Nucleus accumbens (tissue), 56 donors: ENCODE measurements at regions not wholly inside any gene's neighbourhood (a gene's known extent, or its start where the extent isn't known, plus 50 kb on each side); places are given as distances from the start of the nearest gene placed in this dataset.

Experiments used
- DNase-seq, 56 donors: peaks; one replicate each; lab custom pipeline; 2025; lab: John Stamatoyannopoulos, UW

GRCh38 chr4:129531253-129531652 is 435.3 kb downstream of the C4orf33 start:
- no peak for DNase-seq

GRCh38 chr4:129532573-129532972 is 436.6 kb downstream of the C4orf33 start:
- DNase-seq = no peak

GRCh38 chr4:129543299-129543698 is 447.3 kb downstream of the C4orf33 start:
- DNase-seq = no peak

GRCh38 chr4:129545599-129546278 is 449.8 kb downstream of the C4orf33 start:
- peak in 1 of 56 donors; percentile 31 for DNase-seq

DNA sequence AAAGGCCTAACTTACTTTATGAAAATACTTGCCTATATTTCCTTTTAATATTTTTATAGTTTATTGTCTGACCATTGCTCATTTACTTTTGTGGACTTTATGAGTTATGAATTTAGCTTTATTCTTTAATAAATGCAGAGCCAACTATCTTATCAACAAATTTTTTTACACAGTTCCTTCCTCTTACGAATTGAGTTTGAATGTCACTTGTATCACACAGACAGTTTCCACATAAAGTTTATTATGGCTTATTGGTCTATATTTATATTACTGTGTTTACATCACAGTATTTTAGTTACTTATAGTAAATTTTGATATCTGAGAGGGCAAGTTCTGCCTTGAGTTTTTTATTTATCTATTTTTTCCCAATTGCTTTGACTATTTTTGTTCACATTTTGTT is 450.6 kb downstream of the C4orf33 start:
- no peak for DNase-seq

- DNase-seq = no peak
Measured at GRCh38 chr4:129550281-129550785, 454.4 kb downstream of the C4orf33 start.

DNA sequence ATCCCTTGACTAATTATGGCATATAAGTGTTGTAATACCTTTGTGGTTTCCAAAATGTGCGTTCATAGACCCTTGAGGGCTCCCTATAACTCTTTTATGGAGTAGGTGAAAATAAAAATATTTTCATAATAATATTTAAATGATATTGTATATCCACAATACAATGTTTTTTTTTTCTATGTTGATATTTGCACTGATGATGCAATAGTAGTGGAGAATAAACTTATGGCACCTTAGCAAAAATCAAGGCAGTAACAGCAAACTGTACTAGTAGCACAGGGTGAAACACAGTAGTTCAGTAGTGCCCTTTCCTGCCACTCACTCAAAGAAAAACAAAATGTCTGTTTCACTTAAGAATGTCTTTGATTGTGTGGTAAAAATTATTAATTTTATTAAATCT is 465.3 kb downstream of the C4orf33 start:
- no peak for DNase-seq

- no peak for DNase-seq
Measured at GRCh38 chr4:129561886-129562671, 466.1 kb downstream of the C4orf33 start.

DNA sequence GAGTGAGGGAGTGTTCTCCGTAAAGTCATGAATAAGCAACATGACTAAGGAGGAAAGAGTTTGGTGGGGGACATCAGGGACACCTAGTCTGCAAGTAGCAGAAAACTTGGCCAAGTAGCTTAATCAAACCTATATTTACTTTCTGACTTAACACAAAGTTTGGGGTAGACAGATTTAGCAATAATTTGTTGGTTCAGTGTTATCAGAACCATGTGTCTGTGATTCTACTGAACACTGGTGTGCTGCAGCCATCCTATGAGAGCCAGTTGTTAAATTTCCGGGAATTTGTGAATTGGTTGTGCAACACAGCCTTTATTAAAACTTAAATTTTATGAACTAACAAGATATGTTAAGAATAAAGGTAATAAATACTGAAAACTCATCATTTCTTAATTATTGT is 469.3 kb downstream of the C4orf33 start:
- no peak for DNase-seq

DNA sequence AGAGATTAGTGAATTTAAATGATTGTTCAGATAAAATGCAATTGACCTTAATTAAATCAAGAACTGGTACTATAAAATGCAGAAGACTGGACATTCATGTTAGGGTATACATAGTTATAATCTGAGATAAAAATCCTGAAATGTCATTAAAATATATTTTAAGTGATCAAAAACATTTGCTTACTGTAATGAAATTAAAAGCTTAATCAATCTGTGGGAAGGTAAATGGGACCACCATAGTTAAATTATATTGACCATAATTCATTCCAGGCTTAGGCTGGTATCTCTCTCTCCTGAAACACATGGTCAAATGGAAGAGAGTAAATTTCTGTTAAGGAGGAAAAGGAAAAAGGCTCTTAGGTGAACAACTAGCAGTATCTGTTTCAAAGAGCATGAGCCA is 474.4 kb downstream of the C4orf33 start:
- no peak for DNase-seq

- no peak for DNase-seq
Measured at GRCh38 chr4:129578336-129578735, 482.4 kb downstream of the C4orf33 start.

GRCh38 chr4:129581305-129581704 is 485.4 kb downstream of the C4orf33 start:
- DNase-seq = no peak

DNA sequence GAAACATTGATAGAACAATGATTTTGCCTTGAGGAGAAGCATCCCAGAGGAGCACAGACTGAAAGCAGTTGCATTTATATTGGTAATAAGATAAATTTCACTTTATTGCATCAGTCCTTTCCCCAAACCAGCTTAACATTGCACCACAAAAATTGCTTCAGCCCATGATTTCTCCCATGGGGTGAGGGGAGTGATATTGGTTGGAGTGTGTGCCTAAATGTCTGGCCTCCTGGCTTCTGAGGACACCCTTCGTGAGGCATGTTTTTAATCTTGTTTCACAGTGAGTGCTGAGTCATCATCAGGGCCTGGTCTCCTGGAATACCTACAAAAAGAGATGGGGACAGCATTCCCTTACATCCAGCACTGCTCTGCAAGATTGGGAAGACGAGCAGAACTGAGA is 487.9 kb downstream of the C4orf33 start:
- no peak for DNase-seq

DNA sequence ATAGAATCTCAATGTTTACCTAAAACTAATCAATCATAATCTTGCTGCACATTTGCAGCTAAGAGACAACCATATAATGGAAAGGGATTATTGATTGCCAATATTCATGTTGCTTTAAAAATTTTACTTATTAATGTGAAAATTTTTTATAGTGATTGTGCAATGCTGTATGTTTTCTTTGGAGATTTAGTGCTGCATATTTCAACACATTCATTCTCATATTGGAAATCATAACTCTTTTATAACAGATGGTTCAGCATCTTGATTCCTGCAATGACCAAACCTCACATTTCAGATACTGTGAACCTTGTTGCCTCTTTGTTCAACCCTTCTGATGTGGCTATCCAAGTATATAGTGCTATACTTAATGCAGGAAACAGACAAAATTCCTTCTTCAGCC is 502.6 kb downstream of the C4orf33 start:
- no peak for DNase-seq

DNA sequence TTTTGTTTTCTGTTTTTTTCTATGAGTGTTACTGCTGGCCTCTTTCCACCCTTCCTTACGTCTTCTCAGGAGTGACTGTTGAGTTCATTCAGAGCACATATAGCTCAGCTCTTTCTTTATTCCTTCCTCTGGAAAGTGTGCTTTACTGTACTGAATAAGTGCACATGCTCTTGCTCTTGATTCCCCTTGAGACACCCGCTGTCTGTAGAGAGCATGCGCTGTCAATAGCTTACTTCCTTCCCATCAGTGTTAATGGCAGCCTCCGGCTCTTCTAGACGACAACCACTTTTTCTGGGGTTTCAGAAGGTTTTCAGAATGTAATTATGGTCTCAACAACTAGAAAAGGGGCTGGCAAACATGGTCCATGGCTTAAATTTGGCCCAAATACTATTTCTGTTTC is 504.9 kb downstream of the C4orf33 start:
- no peak for DNase-seq

GRCh38 chr4:129602447-129602846 is 506.5 kb downstream of the C4orf33 start:
- DNase-seq = no peak

DNA sequence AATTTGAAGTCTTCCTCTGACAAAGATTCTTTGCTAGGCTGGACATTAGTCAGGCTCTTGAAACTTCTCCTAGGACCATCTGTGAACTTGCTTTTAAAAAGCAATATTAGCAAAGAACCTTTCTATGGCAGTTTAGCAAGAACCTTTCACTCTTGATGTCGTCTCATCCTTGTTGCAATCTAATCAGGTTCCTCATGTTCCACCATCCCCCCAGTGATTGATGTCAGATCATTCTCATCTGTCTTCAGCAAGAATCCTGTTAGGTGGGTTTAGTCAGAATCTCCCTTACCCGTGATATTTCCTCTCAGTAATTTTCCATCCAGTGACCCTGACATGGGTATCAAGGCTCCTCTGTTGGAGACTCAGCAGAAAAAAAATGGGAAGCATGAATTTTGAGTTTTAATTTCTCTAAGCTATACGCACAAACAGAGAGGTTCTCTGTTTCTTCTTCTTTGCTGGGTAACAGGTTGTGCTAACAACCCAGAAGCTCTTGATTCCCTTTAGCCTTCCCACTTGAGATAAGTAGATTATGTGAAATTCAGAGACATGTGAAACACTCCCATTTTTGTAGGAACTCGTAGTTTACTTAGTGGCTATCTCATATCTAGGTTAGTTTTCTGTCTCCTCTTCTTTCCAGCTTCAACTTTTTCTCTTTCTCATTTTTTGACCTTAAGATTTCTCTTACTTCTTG is 507.4 kb downstream of the C4orf33 start:
- DNase-seq = no peak

- no peak for DNase-seq
Measured at GRCh38 chr4:129604632-129605255, 508.8 kb downstream of the C4orf33 start.

GRCh38 chr4:129614611-129615010 is 518.7 kb downstream of the C4orf33 start:
- no peak for DNase-seq

GRCh38 chr4:129622566-129622965 is 526.6 kb downstream of the C4orf33 start:
- no peak for DNase-seq
